Nephron (organoid): ENCODE measurements at regions not wholly inside any gene's neighbourhood (a gene's known extent, or its start where the extent isn't known, plus 50 kb on each side); places are given as distances from the start of the nearest gene placed in this dataset.

Source experiments
- H3K27ac Mint-ChIP-seq, 3 experiments: 2 replicates each; pipeline ENCODE4 v1.8.0; 2020; ENCODE audit warnings: mixed read lengths in 3 of 3, mild to moderate bottlenecking in 2 of 3, moderate library complexity in 1 of 3
- H3K27me3 Mint-ChIP-seq: 2 replicates; pipeline ENCODE4 v1.8.0; 2021; ENCODE audit warnings: low read depth, mild to moderate bottlenecking, moderate library complexity, mixed read lengths
- H3K36me3 Mint-ChIP-seq: 2 replicates; pipeline ENCODE4 v1.8.0; 2020; ENCODE audit warnings: low read depth, mixed read lengths
- H3K4me1 Mint-ChIP-seq: 2 replicates; pipeline ENCODE4 v1.8.0; 2020; ENCODE audit warnings: mixed read lengths
- H3K4me3 Mint-ChIP-seq, 3 experiments: 2 replicates each; pipeline ENCODE4 v1.8.0; 2020; ENCODE audit warnings: mild to moderate bottlenecking in 3 of 3, mixed read lengths in 3 of 3, moderate library complexity in 2 of 3
- H3K9me3 Mint-ChIP-seq: 2 replicates; pipeline ENCODE4 v1.8.0; 2020; ENCODE audit warnings: mixed read lengths
- CTCF ChIP-seq, 3 experiments: fragments of 200-600 bp; sonication (generic); IDR thresholded peaks; one replicate each; pipeline ENCODE4 v1.5.0; 2021; ENCODE audit warnings: antibody characterized with exemption in 3 of 3; ENCODE audit not compliant: unreplicated experiment in 3 of 3

DNA sequence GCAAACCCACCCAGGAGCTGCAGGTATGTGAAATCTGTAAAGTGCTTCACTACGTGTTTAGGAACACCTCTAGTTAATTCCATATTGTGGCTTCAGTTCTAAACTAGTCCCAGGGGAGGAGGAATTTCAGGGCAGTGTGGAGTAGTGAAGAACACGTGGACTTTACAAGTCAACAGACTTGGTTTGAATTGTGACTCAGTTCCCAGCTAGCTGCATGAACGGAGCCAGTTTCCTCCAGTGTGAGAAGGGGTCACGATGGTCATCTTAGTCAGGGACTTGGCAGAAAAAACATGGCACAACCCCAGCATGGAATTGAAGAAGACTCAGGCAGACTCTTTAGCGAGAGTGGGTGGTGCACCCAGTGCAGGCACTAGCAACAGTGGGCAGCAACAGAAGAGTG, 175.7 kb upstream of the UBL3 start:
- no peak overlapping the region for H3K4me3 Mint-ChIP-seq
- no peak for TF ChIP-seq CTCF (IDR thresholded peaks at IDR 0.05; ENCODE audit: unreplicated experiment in 3 of 3)
- no peak overlapping the region for H3K27ac Mint-ChIP-seq
- no peaks in the 10 kb centered on the region for H3K9me3 Mint-ChIP-seq
- H3K4me1 Mint-ChIP-seq: no peaks in the 10 kb centered on the region
- H3K27me3 Mint-ChIP-seq: peaks cover 8% of the 10 kb centered on the region
- no peaks in the 10 kb centered on the region for H3K36me3 Mint-ChIP-seq

DNA sequence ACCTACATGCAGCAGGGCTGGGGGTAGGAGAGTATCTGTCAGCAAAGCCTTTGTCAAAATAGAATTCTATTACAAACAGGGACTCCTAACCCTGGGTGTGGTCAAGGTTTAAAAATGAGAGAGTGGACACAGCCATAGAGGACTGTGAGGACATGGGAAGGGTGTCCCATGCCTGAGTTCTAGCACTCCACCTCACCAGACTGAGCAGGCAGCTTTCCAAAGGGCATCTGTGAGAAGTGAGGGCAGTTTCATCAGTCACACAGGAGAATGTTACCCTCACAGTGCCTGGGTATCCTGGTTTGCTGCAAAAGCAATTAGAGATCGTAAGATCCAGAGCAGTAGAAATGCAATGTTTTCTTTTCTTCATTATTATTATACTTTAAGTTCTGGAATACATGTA, 174.9 kb upstream of the UBL3 start:
- H3K27ac Mint-ChIP-seq: no peak overlapping the region
- no peak for TF ChIP-seq CTCF (IDR thresholded peaks at IDR 0.05; ENCODE audit: unreplicated experiment in 3 of 3)
- H3K27me3 Mint-ChIP-seq: peaks cover 8% of the 10 kb centered on the region
- no peaks in the 10 kb centered on the region for H3K9me3 Mint-ChIP-seq
- H3K4me1 Mint-ChIP-seq: no peaks in the 10 kb centered on the region
- no peaks in the 10 kb centered on the region for H3K36me3 Mint-ChIP-seq
- H3K4me3 Mint-ChIP-seq: no peak overlapping the region

DNA sequence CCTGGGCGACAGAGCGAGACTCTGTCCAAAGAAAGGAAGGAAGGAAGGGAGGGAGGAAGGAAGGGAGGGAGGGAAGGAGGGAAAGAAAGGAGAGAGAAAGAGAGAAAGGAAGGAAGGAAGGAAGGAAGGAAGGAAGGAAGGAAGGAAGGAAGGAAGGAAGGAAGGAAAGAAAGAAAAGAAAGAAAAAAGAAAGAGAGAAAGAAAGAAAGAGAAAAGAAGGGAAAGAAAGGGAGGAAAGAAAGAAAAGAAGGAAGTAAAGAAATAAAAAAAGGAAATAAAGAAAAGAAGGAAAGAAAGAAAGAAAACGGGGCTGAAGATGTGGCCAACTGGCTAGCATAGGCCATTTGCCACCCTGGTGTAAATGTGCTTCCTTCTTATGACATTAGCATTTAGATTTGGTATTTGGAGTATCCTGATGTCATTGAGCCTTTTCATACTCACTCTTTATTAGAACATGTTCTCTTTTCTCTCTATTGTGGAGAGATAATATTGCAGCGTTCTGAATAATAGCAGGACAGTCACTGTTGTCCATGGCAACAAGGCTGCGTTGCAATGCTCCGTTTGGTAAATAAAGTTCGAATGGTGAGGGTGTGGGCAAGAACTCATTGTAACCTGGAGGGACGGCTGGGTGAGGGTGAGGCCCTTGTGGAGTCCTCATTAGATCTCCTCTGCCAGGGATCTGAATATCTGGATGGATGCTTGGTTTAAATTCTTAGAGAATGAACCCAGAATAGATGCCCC, 173.9 kb upstream of the UBL3 start:
- Mint-ChIP-seq H3K27ac (no peak overlapping the region), H3K36me3 (no peaks in the 10 kb centered on the region), H3K27me3 (peaks cover 11% of the 10 kb centered on the region), H3K4me1 (peaks cover 5% of the 10 kb centered on the region), H3K4me3 (no peak overlapping the region), H3K9me3 (no peaks in the 10 kb centered on the region)
- no peak for TF ChIP-seq CTCF (IDR thresholded peaks at IDR 0.05; ENCODE audit: unreplicated experiment in 3 of 3)

DNA sequence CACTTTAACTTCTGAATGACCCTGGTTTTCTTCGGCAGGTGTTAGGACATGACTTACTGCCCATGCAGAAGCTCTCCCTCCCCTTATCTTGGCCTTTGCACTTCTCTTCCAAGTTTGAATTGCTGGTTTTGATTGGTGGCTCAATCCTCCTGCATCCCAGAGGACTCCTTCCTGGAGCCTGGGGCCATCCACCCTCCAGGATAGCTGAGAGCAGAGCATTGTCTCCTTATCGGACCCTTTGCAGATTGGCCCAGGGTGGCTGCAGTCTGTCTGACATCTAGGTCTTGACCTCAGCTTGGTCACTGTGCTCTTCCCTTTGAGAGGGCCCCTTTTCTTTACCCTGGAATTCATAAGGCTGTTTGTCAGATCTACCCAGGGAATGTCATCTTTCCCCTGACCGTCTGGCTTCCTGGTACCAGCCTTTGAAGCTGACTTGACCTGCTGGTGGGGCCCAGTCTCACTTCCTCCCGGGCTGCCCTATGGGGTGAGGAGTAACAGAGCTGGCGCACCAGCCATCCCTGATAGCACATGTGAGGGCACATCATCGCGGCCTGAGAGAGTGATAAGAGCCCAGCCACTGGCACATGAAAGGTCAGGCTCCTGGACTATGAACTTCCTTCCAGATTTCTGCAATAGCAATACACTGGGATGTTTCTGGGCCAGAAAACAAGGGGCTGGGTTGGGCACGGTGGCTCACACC, 172.9 kb upstream of the UBL3 start:
- Mint-ChIP-seq H3K9me3 (no peaks in the 10 kb centered on the region), H3K27ac (no peak overlapping the region), H3K4me1 (peaks cover 6% of the 10 kb centered on the region), H3K27me3 (peaks cover 13% of the 10 kb centered on the region), H3K36me3 (no peaks in the 10 kb centered on the region), H3K4me3 (no peak overlapping the region)
- TF ChIP-seq CTCF (IDR thresholded peaks at IDR 0.05; ENCODE audit: unreplicated experiment in 3 of 3): no peak

GRCh38 chr13:30022796-30023195, 172.4 kb upstream of the UBL3 start:
- H3K9me3 Mint-ChIP-seq: no peaks in the 10 kb centered on the region
- no peak for TF ChIP-seq CTCF (IDR thresholded peaks at IDR 0.05; ENCODE audit: unreplicated experiment in 3 of 3)
- no peaks in the 10 kb centered on the region for H3K36me3 Mint-ChIP-seq
- peaks cover 6% of the 10 kb centered on the region for H3K4me1 Mint-ChIP-seq
- H3K4me3 Mint-ChIP-seq: no peak overlapping the region
- peaks cover 17% of the 10 kb centered on the region for H3K27me3 Mint-ChIP-seq
- H3K27ac Mint-ChIP-seq: no peak overlapping the region

- Mint-ChIP-seq H3K36me3 (no peaks in the 10 kb centered on the region), H3K4me3 (no peak overlapping the region), H3K9me3 (no peaks in the 10 kb centered on the region), H3K4me1 (peaks cover 6% of the 10 kb centered on the region), H3K27me3 (peaks cover 17% of the 10 kb centered on the region), H3K27ac (no peak overlapping the region)
- no peak for TF ChIP-seq CTCF (IDR thresholded peaks at IDR 0.05; ENCODE audit: unreplicated experiment in 3 of 3)
Observed at GRCh38 chr13:30022256-30022655, 171.8 kb upstream of the UBL3 start.
